HL-60 (cell line): ENCODE measurements at regions not wholly inside any gene's neighbourhood (a gene's known extent, or its start where the extent isn't known, plus 50 kb on each side); places are given as distances from the start of the nearest gene placed in this dataset.

Experiments used
- DNase-seq, 2 experiments: peaks; one replicate each; pipeline ENCODE4 v3.0.0-alpha.2; 2010 to 2020; ENCODE audit warnings: low read depth in 1 of 2, low spot score in 1 of 2
- H3K27ac ChIP-seq: fragments of 250-450 bp; sonication (Bioruptor Pico); replicated peaks from 2 replicates; pipeline ENCODE4 v1.5.1; 2020; ENCODE audit warnings: mild to moderate bottlenecking, moderate library complexity
- H3K27me3 ChIP-seq: fragments of 250-450 bp; sonication (Bioruptor Pico); 2 replicates; pipeline ENCODE4 v1.5.1; 2021; ENCODE audit warnings: mild to moderate bottlenecking, moderate library complexity; ENCODE audit not compliant: insufficient read depth, poor library complexity, severe bottlenecking
- H3K4me3 ChIP-seq: replicated peaks from 2 replicates; pipeline ENCODE4 v1.5.1; 2011; ENCODE audit warnings: mild to moderate bottlenecking, control low read depth, low read length; ENCODE audit not compliant: insufficient read depth
- CTCF ChIP-seq: IDR thresholded peaks from one replicate; pipeline ENCODE4 v1.5.1; 2011; ENCODE audit warnings: low read length, control low read depth, inconsistent platforms; ENCODE audit not compliant: insufficient read depth
- GABPA ChIP-seq: IDR thresholded peaks from 2 replicates; pipeline ENCODE4 v1.6.1; 2012; ENCODE audit warnings: low read depth
- POLR2AphosphoS5 ChIP-seq: IDR thresholded peaks from 2 replicates; pipeline ENCODE4 v1.6.1; 2012; ENCODE audit warnings: low read depth
- SPI1 ChIP-seq: IDR thresholded peaks from 2 replicates; pipeline ENCODE4 v1.6.1; 2012; ENCODE audit warnings: low read depth, mild to moderate bottlenecking, borderline replicate concordance
- TF ChIP-seq, protein P1 (sequence below): IDR thresholded peaks from 2 replicates; pipeline ENCODE4 v1.6.1; 2012; ENCODE audit warnings: low read depth; ENCODE audit not compliant: insufficient replicate concordance

GRCh38 chr17:36741019-36741902, 139.9 kb downstream of the MRM1 start:
- H3K27me3 ChIP-seq, result peaks cover 9% of the 10 kb centered on the region
- H3K4me3 ChIP-seq, result no peak overlapping the region
- no peak for DNase-seq
- TF ChIP-seq POLR2AphosphoS5 (no peak), CTCF (no peak), GABPA (no peak), SPI1 (no peak)
- TF ChIP-seq, protein P1, sequence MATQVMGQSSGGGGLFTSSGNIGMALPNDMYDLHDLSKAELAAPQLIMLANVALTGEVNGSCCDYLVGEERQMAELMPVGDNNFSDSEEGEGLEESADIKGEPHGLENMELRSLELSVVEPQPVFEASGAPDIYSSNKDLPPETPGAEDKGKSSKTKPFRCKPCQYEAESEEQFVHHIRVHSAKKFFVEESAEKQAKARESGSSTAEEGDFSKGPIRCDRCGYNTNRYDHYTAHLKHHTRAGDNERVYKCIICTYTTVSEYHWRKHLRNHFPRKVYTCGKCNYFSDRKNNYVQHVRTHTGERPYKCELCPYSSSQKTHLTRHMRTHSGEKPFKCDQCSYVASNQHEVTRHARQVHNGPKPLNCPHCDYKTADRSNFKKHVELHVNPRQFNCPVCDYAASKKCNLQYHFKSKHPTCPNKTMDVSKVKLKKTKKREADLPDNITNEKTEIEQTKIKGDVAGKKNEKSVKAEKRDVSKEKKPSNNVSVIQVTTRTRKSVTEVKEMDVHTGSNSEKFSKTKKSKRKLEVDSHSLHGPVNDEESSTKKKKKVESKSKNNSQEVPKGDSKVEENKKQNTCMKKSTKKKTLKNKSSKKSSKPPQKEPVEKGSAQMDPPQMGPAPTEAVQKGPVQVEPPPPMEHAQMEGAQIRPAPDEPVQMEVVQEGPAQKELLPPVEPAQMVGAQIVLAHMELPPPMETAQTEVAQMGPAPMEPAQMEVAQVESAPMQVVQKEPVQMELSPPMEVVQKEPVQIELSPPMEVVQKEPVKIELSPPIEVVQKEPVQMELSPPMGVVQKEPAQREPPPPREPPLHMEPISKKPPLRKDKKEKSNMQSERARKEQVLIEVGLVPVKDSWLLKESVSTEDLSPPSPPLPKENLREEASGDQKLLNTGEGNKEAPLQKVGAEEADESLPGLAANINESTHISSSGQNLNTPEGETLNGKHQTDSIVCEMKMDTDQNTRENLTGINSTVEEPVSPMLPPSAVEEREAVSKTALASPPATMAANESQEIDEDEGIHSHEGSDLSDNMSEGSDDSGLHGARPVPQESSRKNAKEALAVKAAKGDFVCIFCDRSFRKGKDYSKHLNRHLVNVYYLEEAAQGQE, result no peak
- no peak overlapping the region for H3K27ac ChIP-seq

- no peak overlapping the region for H3K27ac ChIP-seq
- peaks cover 9% of the 10 kb centered on the region for H3K27me3 ChIP-seq
- no peak for DNase-seq
- H3K4me3 ChIP-seq, result no peak overlapping the region
- TF ChIP-seq GABPA (no peak), CTCF (no peak), POLR2AphosphoS5 (no peak), SPI1 (no peak)
- TF ChIP-seq, protein P1, result no peak
Measured at GRCh38 chr17:36742267-36743000, 141.1 kb downstream of the MRM1 start.

- DNase-seq, result no peak
- peaks cover 9% of the 10 kb centered on the region for H3K27me3 ChIP-seq
- no peak overlapping the region for H3K27ac ChIP-seq
- no peak for TF ChIP-seq GABPA
- no peak for TF ChIP-seq CTCF
- TF ChIP-seq, protein P1, result no peak
- TF ChIP-seq POLR2AphosphoS5, result no peak
- TF ChIP-seq SPI1, result no peak
- H3K4me3 ChIP-seq, result no peak overlapping the region
Measured at GRCh38 chr17:36743130-36743529, 141.7 kb downstream of the MRM1 start.
